ENCODE measurements at regions not wholly inside any gene's neighbourhood (a gene's known extent, or its start where the extent isn't known, plus 50 kb on each side); places are given as distances from the start of the nearest gene placed in this dataset.

GRCh38 chr17:71378036-71378435, 742.8 kb upstream of the SOX9 start:
- Histone ChIP-seq H3K27me3 (ENCODE audit: low read length) (no peaks in the 10 kb centered on the region), H3K79me2 (ENCODE audit: insufficient read depth, low read length) (no peaks in the 10 kb centered on the region), H3K27ac (ENCODE audit: low read depth, low read length) (no peak overlapping the region), H2AFZ (ENCODE audit: low read depth, low read length, severe bottlenecking) (no peak overlapping the region), H3K9me2 (replicated peaks; ENCODE audit: insufficient read depth, low read length) (no peaks in the 10 kb centered on the region), H3K36me3 (ENCODE audit: low read length) (no peaks in the 10 kb centered on the region), H3K9ac (ENCODE audit: low read length) (no peak overlapping the region), H3K4me2 (ENCODE audit: low read depth, low read length, poor library complexity, severe bottlenecking) (no peak overlapping the region), H3K4me3 (ENCODE audit: insufficient read depth, low read length, poor library complexity, severe bottlenecking) (no peak overlapping the region), H3K9me3 (ENCODE audit: insufficient read depth, low read length) (no peaks in the 10 kb centered on the region), H3F3A (ENCODE audit: insufficient read depth) (no peaks in the 10 kb centered on the region), H4K20me1 (ENCODE audit: low read depth, low read length) (no peaks in the 10 kb centered on the region)
- TF ChIP-seq CTCF (IDR thresholded peaks at IDR 0.05; ENCODE audit: insufficient read depth, low read length, poor library complexity, severe bottlenecking): no peak
- no peak for TF ChIP-seq EZH2phosphoT487 (conservative IDR thresholded peaks at IDR 0.05; ENCODE audit: low read length)

GRCh38 chr17:71378741-71379140, 742.1 kb upstream of the SOX9 start:
- H3K9me3 ChIP-seq (ENCODE audit: insufficient read depth, low read length): no peaks in the 10 kb centered on the region
- H3K9ac ChIP-seq (ENCODE audit: low read length): no peak overlapping the region
- no peaks in the 10 kb centered on the region for H3K36me3 ChIP-seq (ENCODE audit: low read length)
- H3F3A ChIP-seq (ENCODE audit: insufficient read depth): no peaks in the 10 kb centered on the region
- no peak overlapping the region for H3K27ac ChIP-seq (ENCODE audit: low read depth, low read length)
- no peak overlapping the region for H3K4me3 ChIP-seq (ENCODE audit: insufficient read depth, low read length, poor library complexity, severe bottlenecking)
- no peak overlapping the region for H2AFZ ChIP-seq (ENCODE audit: low read depth, low read length, severe bottlenecking)
- H3K9me2 ChIP-seq (replicated peaks; ENCODE audit: insufficient read depth, low read length): no peaks in the 10 kb centered on the region
- no peak overlapping the region for H3K4me2 ChIP-seq (ENCODE audit: low read depth, low read length, poor library complexity, severe bottlenecking)
- H4K20me1 ChIP-seq (ENCODE audit: low read depth, low read length): no peaks in the 10 kb centered on the region
- TF ChIP-seq EZH2phosphoT487 (conservative IDR thresholded peaks at IDR 0.05; ENCODE audit: low read length) (no peak), CTCF (IDR thresholded peaks at IDR 0.05; ENCODE audit: insufficient read depth, low read length, poor library complexity, severe bottlenecking) (no peak)
- no peaks in the 10 kb centered on the region for H3K79me2 ChIP-seq (ENCODE audit: insufficient read depth, low read length)
- H3K27me3 ChIP-seq (ENCODE audit: low read length): no peaks in the 10 kb centered on the region

GRCh38 chr17:71379512-71379911, 741.3 kb upstream of the SOX9 start:
- no peak overlapping the region for H3K9ac ChIP-seq (ENCODE audit: low read length)
- no peak overlapping the region for H3K27ac ChIP-seq (ENCODE audit: low read depth, low read length)
- H3K27me3 ChIP-seq (ENCODE audit: low read length): no peaks in the 10 kb centered on the region
- no peaks in the 10 kb centered on the region for H3K9me3 ChIP-seq (ENCODE audit: insufficient read depth, low read length)
- no peaks in the 10 kb centered on the region for H3K9me2 ChIP-seq (replicated peaks; ENCODE audit: insufficient read depth, low read length)
- no peaks in the 10 kb centered on the region for H3K36me3 ChIP-seq (ENCODE audit: low read length)
- H4K20me1 ChIP-seq (ENCODE audit: low read depth, low read length): no peaks in the 10 kb centered on the region
- no peak overlapping the region for H3K4me2 ChIP-seq (ENCODE audit: low read depth, low read length, poor library complexity, severe bottlenecking)
- TF ChIP-seq CTCF (IDR thresholded peaks at IDR 0.05; ENCODE audit: insufficient read depth, low read length, poor library complexity, severe bottlenecking): no peak
- no peak for TF ChIP-seq EZH2phosphoT487 (conservative IDR thresholded peaks at IDR 0.05; ENCODE audit: low read length)
- no peaks in the 10 kb centered on the region for H3F3A ChIP-seq (ENCODE audit: insufficient read depth)
- H3K79me2 ChIP-seq (ENCODE audit: insufficient read depth, low read length): no peaks in the 10 kb centered on the region
- H2AFZ ChIP-seq (ENCODE audit: low read depth, low read length, severe bottlenecking): no peak overlapping the region
- H3K4me3 ChIP-seq (ENCODE audit: insufficient read depth, low read length, poor library complexity, severe bottlenecking): no peak overlapping the region

- Histone ChIP-seq H3K27me3 (ENCODE audit: low read length) (no peaks in the 10 kb centered on the region), H3K27ac (ENCODE audit: low read depth, low read length) (no peak overlapping the region), H3K4me3 (ENCODE audit: insufficient read depth, low read length, poor library complexity, severe bottlenecking) (no peak overlapping the region), H3F3A (ENCODE audit: insufficient read depth) (no peaks in the 10 kb centered on the region), H3K9ac (ENCODE audit: low read length) (no peak overlapping the region), H3K4me2 (ENCODE audit: low read depth, low read length, poor library complexity, severe bottlenecking) (no peak overlapping the region), H4K20me1 (ENCODE audit: low read depth, low read length) (no peaks in the 10 kb centered on the region), H2AFZ (ENCODE audit: low read depth, low read length, severe bottlenecking) (no peak overlapping the region), H3K9me3 (ENCODE audit: insufficient read depth, low read length) (no peaks in the 10 kb centered on the region), H3K9me2 (replicated peaks; ENCODE audit: insufficient read depth, low read length) (no peaks in the 10 kb centered on the region), H3K36me3 (ENCODE audit: low read length) (no peaks in the 10 kb centered on the region), H3K79me2 (ENCODE audit: insufficient read depth, low read length) (no peaks in the 10 kb centered on the region)
- no peak for TF ChIP-seq CTCF (IDR thresholded peaks at IDR 0.05; ENCODE audit: insufficient read depth, low read length, poor library complexity, severe bottlenecking)
- TF ChIP-seq EZH2phosphoT487 (conservative IDR thresholded peaks at IDR 0.05; ENCODE audit: low read length): no peak
Observed at GRCh38 chr17:71380535-71380934, 740.3 kb upstream of the SOX9 start.
